Raji (cell line): ENCODE measurements at regions not wholly inside any gene's neighbourhood (a gene's known extent, or its start where the extent isn't known, plus 50 kb on each side); places are given as distances from the start of the nearest gene placed in this dataset.

Source experiments
- POLR2A ChIP-seq: IDR thresholded peaks from 2 replicates; pipeline ENCODE4 v1.6.1; 2011; ENCODE audit warnings: low read depth, low read length, control low read depth; ENCODE audit not compliant: insufficient read depth

GRCh38 chr17:77064598-77064997, 76.2 kb upstream of the SEC14L1 start:
- TF ChIP-seq POLR2A: no peak

- TF ChIP-seq POLR2A: no peak
These were observed 74.6 kb upstream of the SEC14L1 start for GRCh38 chr17:77066165-77066564.

GRCh38 chr17:77068915-77069314, 71.9 kb upstream of the SEC14L1 start:
- TF ChIP-seq POLR2A: no peak

- TF ChIP-seq POLR2A: no peak
These were observed 69.9 kb upstream of the SEC14L1 start for GRCh38 chr17:77070888-77071279.

- TF ChIP-seq POLR2A: no peak
These were observed 68.8 kb upstream of the SEC14L1 start for GRCh38 chr17:77071925-77072490.

- TF ChIP-seq POLR2A: no peak
These were observed 68.1 kb upstream of the SEC14L1 start for GRCh38 chr17:77072670-77073069.

- TF ChIP-seq POLR2A: no peak
These were observed 66.1 kb upstream of the SEC14L1 start for GRCh38 chr17:77074681-77075080.

GRCh38 chr17:77076124-77076830, 64.5 kb upstream of the SEC14L1 start:
- TF ChIP-seq POLR2A: no peak

GRCh38 chr17:77083531-77083930, 57.2 kb upstream of the SEC14L1 start:
- no peak for TF ChIP-seq POLR2A

GRCh38 chr17:77085926-77086432, 54.8 kb upstream of the SEC14L1 start:
- no peak for TF ChIP-seq POLR2A

GRCh38 chr17:77086433-77087010, 54.2 kb upstream of the SEC14L1 start:
- no peak for TF ChIP-seq POLR2A

- no peak for TF ChIP-seq POLR2A
These were observed 52.9 kb upstream of the SEC14L1 start for GRCh38 chr17:77087650-77088454.

- peak; percentile 89 for TF ChIP-seq POLR2A
These were observed 52.2 kb upstream of the SEC14L1 start for GRCh38 chr17:77088455-77089123.

GRCh38 chr17:77089124-77089490, 51.7 kb upstream of the SEC14L1 start:
- TF ChIP-seq POLR2A: no peak

GRCh38 chr17:77090476-77090875, 50.3 kb upstream of the SEC14L1 start:
- no peak for TF ChIP-seq POLR2A
